ENCODE measurements at regions not wholly inside any gene's neighbourhood (a gene's known extent, or its start where the extent isn't known, plus 50 kb on each side); places are given as distances from the start of the nearest gene placed in this dataset.
"Not testable (repeated sequence)": the region's sequence is repeated elsewhere in the genome, so short reads cannot be mapped to it uniquely, and the experiment has no call there.

DNA sequence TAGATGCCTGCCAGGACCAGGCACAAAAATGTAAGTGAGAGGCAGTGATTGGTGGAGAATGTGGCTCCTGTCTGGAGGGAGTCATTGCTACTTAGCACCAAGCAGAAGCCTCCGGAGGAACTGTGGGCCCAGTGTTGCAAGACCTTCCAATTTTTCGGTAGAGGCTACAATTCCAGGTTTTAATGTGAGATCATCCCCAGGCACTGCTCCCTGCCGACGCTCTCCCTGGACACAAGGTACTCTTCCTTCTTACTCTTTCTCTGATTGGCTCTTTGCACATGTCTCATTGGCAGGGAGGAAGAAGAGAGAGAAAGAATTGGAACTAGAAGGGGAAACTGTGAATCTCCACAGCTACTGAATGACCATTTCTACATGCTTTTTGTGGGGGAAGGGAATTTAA is 53.7 kb upstream of the EP300 start:
- Histone ChIP-seq H3K9ac (no peak overlapping the region), H3K9me2 (ENCODE audit: insufficient read depth) (no peaks in the 10 kb centered on the region), H3K79me2 (ENCODE audit: insufficient read depth) (no peaks in the 10 kb centered on the region), H3F3A (ENCODE audit: insufficient read depth) (no peaks in the 10 kb centered on the region), H3K9me3 (ENCODE audit: low read depth) (no peaks in the 10 kb centered on the region), H4K20me1 (ENCODE audit: insufficient read depth) (no peaks in the 10 kb centered on the region), H3K4me3 (no peak overlapping the region), H3K27ac (no peak overlapping the region), H3K4me2 (ENCODE audit: unreplicated experiment) (no peak overlapping the region), H3K27me3 (replicated peaks; ENCODE audit: insufficient read depth) (no peaks in the 10 kb centered on the region; the same call in 1 of the 2 replicates), H3K36me3 (ENCODE audit: low read depth) (no peaks in the 10 kb centered on the region), H2AFZ (no peak overlapping the region), H3K4me1 (ENCODE audit: insufficient read depth) (no peaks in the 10 kb centered on the region)
- peak; percentile 7 for DNase-seq
- in situ Hi-C loops (cut with MboI): no loop called here
- TF ChIP-seq EZH2 (IDR thresholded peaks at IDR 0.05; ENCODE audit: insufficient read depth, poor library complexity, severe bottlenecking): no peak
- no peak for TF ChIP-seq EZH2phosphoT487 (IDR thresholded peaks at IDR 0.05; ENCODE audit: insufficient read depth, low read depth)
- WGBS, 2 experiments (ENCODE audit: low coverage in 1 of 2, low lambda C conversion rate in 2 of 2, missing lambda C conversion rate in 2 of 2): 29 to 34% methylated on average over 4 of the region's 4 CpGs

- in situ Hi-C loops (cut with MboI); H3K27me3 ChIP-seq (replicated peaks; ENCODE audit: insufficient read depth); H3F3A ChIP-seq (ENCODE audit: insufficient read depth); H3K4me2 ChIP-seq (ENCODE audit: unreplicated experiment); H3K27ac ChIP-seq; H3K9me3 ChIP-seq (ENCODE audit: low read depth); H3K36me3 ChIP-seq (ENCODE audit: low read depth); H3K4me3 ChIP-seq; H3K9ac ChIP-seq; H4K20me1 ChIP-seq (ENCODE audit: insufficient read depth); DNase-seq; H3K9me2 ChIP-seq (ENCODE audit: insufficient read depth); H2AFZ ChIP-seq; H3K79me2 ChIP-seq (ENCODE audit: insufficient read depth); H3K4me1 ChIP-seq (ENCODE audit: insufficient read depth): not testable (repeated sequence)
- WGBS, 2 experiments (ENCODE audit: low coverage in 1 of 2, low lambda C conversion rate in 2 of 2, missing lambda C conversion rate in 2 of 2): 72 to 80% methylated on average over 9 of the region's 9 CpGs
Observed at GRCh38 chr22:41039641-41040040, 52.8 kb upstream of the EP300 start.

- H3K9me3 ChIP-seq (ENCODE audit: low read depth): no peaks in the 10 kb centered on the region
- no peaks in the 10 kb centered on the region for H3K36me3 ChIP-seq (ENCODE audit: low read depth)
- WGBS, 2 experiments (ENCODE audit: low coverage in 1 of 2, low lambda C conversion rate in 2 of 2, missing lambda C conversion rate in 2 of 2): 89 to 92% methylated on average over 1 of the region's 1 CpG
Observed at GRCh38 chr22:41040483-41040882, 51.9 kb upstream of the EP300 start.

GRCh38 chr22:41041532-41041931 is 50.9 kb upstream of the EP300 start:
- H3K27ac ChIP-seq: no peak overlapping the region
- H3K36me3 ChIP-seq (ENCODE audit: low read depth): no peaks in the 10 kb centered on the region
- H3K27me3 ChIP-seq (replicated peaks; ENCODE audit: insufficient read depth): no peaks in the 10 kb centered on the region; the same call in 1 of the 2 replicates
- no peak overlapping the region for H3K4me3 ChIP-seq
- no peaks in the 10 kb centered on the region for H3K79me2 ChIP-seq (ENCODE audit: insufficient read depth)
- TF ChIP-seq EZH2 (IDR thresholded peaks at IDR 0.05; ENCODE audit: insufficient read depth, poor library complexity, severe bottlenecking) (no peak), EZH2phosphoT487 (IDR thresholded peaks at IDR 0.05; ENCODE audit: insufficient read depth, low read depth) (no peak)
- H3K9me3 ChIP-seq (ENCODE audit: low read depth): no peaks in the 10 kb centered on the region
- DNase-seq: no peak
- H4K20me1 ChIP-seq (ENCODE audit: insufficient read depth): no peaks in the 10 kb centered on the region
- H2AFZ ChIP-seq: no peak overlapping the region
- H3K4me1 ChIP-seq (ENCODE audit: insufficient read depth): no peaks in the 10 kb centered on the region
- in situ Hi-C loops (cut with MboI): no loop called here
- H3K4me2 ChIP-seq (ENCODE audit: unreplicated experiment): no peak overlapping the region
- WGBS, 2 experiments (ENCODE audit: low coverage in 1 of 2, low lambda C conversion rate in 2 of 2, missing lambda C conversion rate in 2 of 2): 76% methylated on average over 5 of the region's 5 CpGs
- H3K9me2 ChIP-seq (ENCODE audit: insufficient read depth): no peaks in the 10 kb centered on the region
- H3F3A ChIP-seq (ENCODE audit: insufficient read depth): no peaks in the 10 kb centered on the region
- H3K9ac ChIP-seq: no peak overlapping the region

More at GRCh38 chr22:41040483-41040882, 51.9 kb upstream of the EP300 start:
- no peaks in the 10 kb centered on the region for H3F3A ChIP-seq (ENCODE audit: insufficient read depth)
- H3K9me2 ChIP-seq (ENCODE audit: insufficient read depth): no peaks in the 10 kb centered on the region
- no peak for DNase-seq
- in situ Hi-C loops (cut with MboI): no loop called here
- no peaks in the 10 kb centered on the region for H3K4me1 ChIP-seq (ENCODE audit: insufficient read depth)
- no peaks in the 10 kb centered on the region for H3K79me2 ChIP-seq (ENCODE audit: insufficient read depth)
- no peaks in the 10 kb centered on the region for H4K20me1 ChIP-seq (ENCODE audit: insufficient read depth)
- no peak overlapping the region for H2AFZ ChIP-seq
- H3K27me3 ChIP-seq (replicated peaks; ENCODE audit: insufficient read depth): no peaks in the 10 kb centered on the region; the same call in 1 of the 2 replicates
- H3K9ac ChIP-seq: no peak overlapping the region
- no peak overlapping the region for H3K4me2 ChIP-seq (ENCODE audit: unreplicated experiment)
- TF ChIP-seq EZH2phosphoT487 (IDR thresholded peaks at IDR 0.05; ENCODE audit: insufficient read depth, low read depth) (no peak), EZH2 (IDR thresholded peaks at IDR 0.05; ENCODE audit: insufficient read depth, poor library complexity, severe bottlenecking) (no peak)
- no peak overlapping the region for H3K4me3 ChIP-seq
- H3K27ac ChIP-seq: no peak overlapping the region

All from GM23248 (cell line).